ENCODE measurements at regions not wholly inside any gene's neighbourhood (a gene's known extent, or its start where the extent isn't known, plus 50 kb on each side); places are given as distances from the start of the nearest gene placed in this dataset.

- Histone ChIP-seq H3K4me2 (ENCODE audit: low read length, poor library complexity, severe bottlenecking) (no peak overlapping the region), H3K36me3 (ENCODE audit: control insufficient read depth in 1 of 2, insufficient read depth in 2 of 2, low read depth in 1 of 2, low read length in 2 of 2) (no peaks in the 10 kb centered on the region), H3K4me1 (ENCODE audit: control insufficient read depth, insufficient read depth, low read depth, low read length) (no peaks in the 10 kb centered on the region), H3K79me1 (replicated peaks; ENCODE audit: low read length, poor library complexity, severe bottlenecking) (no peaks in the 10 kb centered on the region), H2BK15ac (ENCODE audit: low read depth, poor library complexity, severe bottlenecking) (no peak overlapping the region), H3K14ac (ENCODE audit: low read length in 2 of 2) (no peak overlapping the region), H2AFZ (ENCODE audit: low read depth, low read length) (no peak overlapping the region), H2AK5ac (ENCODE audit: low read length, severe bottlenecking) (no peak overlapping the region), H2BK120ac (ENCODE audit: low read depth, low read length) (no peak overlapping the region), H3K27ac (ENCODE audit: low read length, poor library complexity, severe bottlenecking) (no peak overlapping the region), H3K27me3 (ENCODE audit: control insufficient read depth in 1 of 2, insufficient read depth in 1 of 2, low read length in 2 of 2) (no peaks in the 10 kb centered on the region), H4K91ac (ENCODE audit: low read length) (no peak overlapping the region), H3K9me3 (ENCODE audit: control insufficient read depth, low read length) (no peaks in the 10 kb centered on the region), H3K9ac (ENCODE audit: low read length) (no peak overlapping the region), H3K18ac (ENCODE audit: low read depth in 1 of 2, low read length in 2 of 2) (no peak overlapping the region), H3K23ac (ENCODE audit: low read length in 2 of 2) (no peak overlapping the region), H3K4ac (ENCODE audit: low read depth in 1 of 2, low read length in 2 of 2) (no peak overlapping the region), H2BK5ac (ENCODE audit: low read depth, low read length, poor library complexity, severe bottlenecking) (no peak overlapping the region), H2BK12ac (ENCODE audit: low read length in 2 of 2) (no peak overlapping the region), H4K8ac (ENCODE audit: low read length) (no peak overlapping the region), H3K4me3 (ENCODE audit: insufficient read depth in 1 of 2, low read depth in 1 of 2, low read length in 2 of 2) (no peak overlapping the region)
- WGBS, result 75% methylated on average over 1 of the region's 2 CpGs
- DNase-seq, result no peak
Measured at GRCh38 chr3:117589454-117589853, 879.9 kb downstream of the TUSC7 start.

GRCh38 chr3:117595615-117596014 lies 886.0 kb downstream of the TUSC7 start:
- H3K27me3 ChIP-seq (ENCODE audit: control insufficient read depth in 1 of 2, insufficient read depth in 1 of 2, low read length in 2 of 2), result no peaks in the 10 kb centered on the region
- H3K79me1 ChIP-seq (replicated peaks; ENCODE audit: low read length, poor library complexity, severe bottlenecking), result no peaks in the 10 kb centered on the region
- H3K4me1 ChIP-seq (ENCODE audit: control insufficient read depth, insufficient read depth, low read depth, low read length), result peaks cover 2% of the 10 kb centered on the region
- no peak overlapping the region for H3K4me2 ChIP-seq (ENCODE audit: low read length, poor library complexity, severe bottlenecking)
- H4K91ac ChIP-seq (ENCODE audit: low read length), result no peak overlapping the region
- no peak overlapping the region for H2BK12ac ChIP-seq (ENCODE audit: low read length in 2 of 2)
- H3K36me3 ChIP-seq (ENCODE audit: control insufficient read depth in 1 of 2, insufficient read depth in 2 of 2, low read depth in 1 of 2, low read length in 2 of 2), result no peaks in the 10 kb centered on the region
- no peak overlapping the region for H3K14ac ChIP-seq (ENCODE audit: low read length in 2 of 2)
- H2BK120ac ChIP-seq (ENCODE audit: low read depth, low read length), result no peak overlapping the region
- no peak overlapping the region for H4K8ac ChIP-seq (ENCODE audit: low read length)
- H2AFZ ChIP-seq (ENCODE audit: low read depth, low read length), result no peak overlapping the region
- H2AK5ac ChIP-seq (ENCODE audit: low read length, severe bottlenecking), result no peak overlapping the region
- H3K27ac ChIP-seq (ENCODE audit: low read length, poor library complexity, severe bottlenecking), result no peak overlapping the region
- no peak overlapping the region for H2BK15ac ChIP-seq (ENCODE audit: low read depth, poor library complexity, severe bottlenecking)
- no peak for DNase-seq
- H3K4me3 ChIP-seq (ENCODE audit: insufficient read depth in 1 of 2, low read depth in 1 of 2, low read length in 2 of 2), result no peak overlapping the region
- no peak overlapping the region for H3K4ac ChIP-seq (ENCODE audit: low read depth in 1 of 2, low read length in 2 of 2)
- no peak overlapping the region for H2BK5ac ChIP-seq (ENCODE audit: low read depth, low read length, poor library complexity, severe bottlenecking)
- H3K23ac ChIP-seq (ENCODE audit: low read length in 2 of 2), result no peak overlapping the region
- 83% methylated on average over 1 of the region's 1 CpG for WGBS
- H3K9me3 ChIP-seq (ENCODE audit: control insufficient read depth, low read length), result no peaks in the 10 kb centered on the region
- H3K18ac ChIP-seq (ENCODE audit: low read depth in 1 of 2, low read length in 2 of 2), result no peak overlapping the region
- no peak overlapping the region for H3K9ac ChIP-seq (ENCODE audit: low read length)

GRCh38 chr3:117596503-117596902 lies 886.9 kb downstream of the TUSC7 start:
- Histone ChIP-seq H3K27ac (ENCODE audit: low read length, poor library complexity, severe bottlenecking) (no peak overlapping the region), H3K79me1 (replicated peaks; ENCODE audit: low read length, poor library complexity, severe bottlenecking) (no peaks in the 10 kb centered on the region), H3K36me3 (ENCODE audit: control insufficient read depth in 1 of 2, insufficient read depth in 2 of 2, low read depth in 1 of 2, low read length in 2 of 2) (no peaks in the 10 kb centered on the region), H2BK120ac (ENCODE audit: low read depth, low read length) (no peak overlapping the region), H3K4ac (ENCODE audit: low read depth in 1 of 2, low read length in 2 of 2) (no peak overlapping the region), H3K4me2 (ENCODE audit: low read length, poor library complexity, severe bottlenecking) (no peak overlapping the region), H3K18ac (ENCODE audit: low read depth in 1 of 2, low read length in 2 of 2) (no peak overlapping the region), H3K9ac (ENCODE audit: low read length) (no peak overlapping the region), H3K4me3 (ENCODE audit: insufficient read depth in 1 of 2, low read depth in 1 of 2, low read length in 2 of 2) (no peak overlapping the region), H4K8ac (ENCODE audit: low read length) (no peak overlapping the region), H2AK5ac (ENCODE audit: low read length, severe bottlenecking) (no peak overlapping the region), H3K14ac (ENCODE audit: low read length in 2 of 2) (no peak overlapping the region), H3K9me3 (ENCODE audit: control insufficient read depth, low read length) (no peaks in the 10 kb centered on the region), H4K91ac (ENCODE audit: low read length) (no peak overlapping the region), H3K4me1 (ENCODE audit: control insufficient read depth, insufficient read depth, low read depth, low read length) (peaks cover 2% of the 10 kb centered on the region), H2AFZ (ENCODE audit: low read depth, low read length) (no peak overlapping the region), H2BK12ac (ENCODE audit: low read length in 2 of 2) (no peak overlapping the region), H3K27me3 (ENCODE audit: control insufficient read depth in 1 of 2, insufficient read depth in 1 of 2, low read length in 2 of 2) (no peaks in the 10 kb centered on the region), H2BK15ac (ENCODE audit: low read depth, poor library complexity, severe bottlenecking) (no peak overlapping the region), H2BK5ac (ENCODE audit: low read depth, low read length, poor library complexity, severe bottlenecking) (no peak overlapping the region), H3K23ac (ENCODE audit: low read length in 2 of 2) (no peak overlapping the region)
- no CpG with 5 or more reads among the region's 1 CpG for WGBS
- DNase-seq, result no peak

- DNase-seq, result peak; percentile 35
- peaks cover 2% of the 10 kb centered on the region for H3K4me1 ChIP-seq (ENCODE audit: control insufficient read depth, insufficient read depth, low read depth, low read length)
- H2BK12ac ChIP-seq (ENCODE audit: low read length in 2 of 2), result no peak overlapping the region
- H2AK5ac ChIP-seq (ENCODE audit: low read length, severe bottlenecking), result no peak overlapping the region
- H3K27ac ChIP-seq (ENCODE audit: low read length, poor library complexity, severe bottlenecking), result no peak overlapping the region
- H3K4me3 ChIP-seq (ENCODE audit: insufficient read depth in 1 of 2, low read depth in 1 of 2, low read length in 2 of 2), result no peak overlapping the region
- no peaks in the 10 kb centered on the region for H3K36me3 ChIP-seq (ENCODE audit: control insufficient read depth in 1 of 2, insufficient read depth in 2 of 2, low read depth in 1 of 2, low read length in 2 of 2)
- H4K91ac ChIP-seq (ENCODE audit: low read length), result no peak overlapping the region
- H3K14ac ChIP-seq (ENCODE audit: low read length in 2 of 2), result no peak overlapping the region
- H3K18ac ChIP-seq (ENCODE audit: low read depth in 1 of 2, low read length in 2 of 2), result no peak overlapping the region
- no peaks in the 10 kb centered on the region for H3K79me1 ChIP-seq (replicated peaks; ENCODE audit: low read length, poor library complexity, severe bottlenecking)
- no peak overlapping the region for H2BK15ac ChIP-seq (ENCODE audit: low read depth, poor library complexity, severe bottlenecking)
- no peaks in the 10 kb centered on the region for H3K27me3 ChIP-seq (ENCODE audit: control insufficient read depth in 1 of 2, insufficient read depth in 1 of 2, low read length in 2 of 2)
- no peak overlapping the region for H3K9ac ChIP-seq (ENCODE audit: low read length)
- no peak overlapping the region for H3K23ac ChIP-seq (ENCODE audit: low read length in 2 of 2)
- H3K9me3 ChIP-seq (ENCODE audit: control insufficient read depth, low read length), result no peaks in the 10 kb centered on the region
- no peak overlapping the region for H2AFZ ChIP-seq (ENCODE audit: low read depth, low read length)
- H3K4me2 ChIP-seq (ENCODE audit: low read length, poor library complexity, severe bottlenecking), result no peak overlapping the region
- WGBS, result 16% methylated on average over 1 of the region's 1 CpG
- H3K4ac ChIP-seq (ENCODE audit: low read depth in 1 of 2, low read length in 2 of 2), result no peak overlapping the region
- H4K8ac ChIP-seq (ENCODE audit: low read length), result no peak overlapping the region
- no peak overlapping the region for H2BK120ac ChIP-seq (ENCODE audit: low read depth, low read length)
- no peak overlapping the region for H2BK5ac ChIP-seq (ENCODE audit: low read depth, low read length, poor library complexity, severe bottlenecking)
Measured at GRCh38 chr3:117597865-117598264, 888.3 kb downstream of the TUSC7 start.

Measured in mesenchymal stem cell (in vitro differentiated cells and primary cell).